Gastroesophageal sphincter (tissue), 3 donors: ENCODE measurements at regions not wholly inside any gene's neighbourhood (a gene's known extent, or its start where the extent isn't known, plus 50 kb on each side); places are given as distances from the start of the nearest gene placed in this dataset.

Experiments used
- EP300 ChIP-seq: sonication (generic); formaldehyde crosslinking; IDR thresholded peaks from one replicate; pipeline ENCODE4 v1.6.1; 2017; ENCODE audit warnings: antibody characterized with exemption, mild to moderate bottlenecking
- POLR2A ChIP-seq, 2 donors: fragments of 450-650 bp; IDR thresholded peaks; one replicate each; pipeline ENCODE4 v1.6.1; 2017; ENCODE audit warnings: antibody characterized with exemption in 2 of 2, mild to moderate bottlenecking in 2 of 2, moderate library complexity in 1 of 2
- POLR2AphosphoS5 ChIP-seq: sonication (generic); formaldehyde crosslinking; IDR thresholded peaks from one replicate; pipeline ENCODE4 v1.6.1; 2017; ENCODE audit warnings: antibody characterized with exemption
- TF ChIP-seq, protein P1 (sequence below), 4 experiments: fragments of 200-600 bp in 2 of 4; fragments of 450-650 bp in 2 of 4; sonication (generic) in 1 of 4; IDR thresholded peaks; one replicate each; pipeline ENCODE4 v1.5.1; 2017 to 2019; ENCODE audit warnings: antibody characterized with exemption in 4 of 4, mild to moderate bottlenecking in 2 of 4, moderate library complexity in 2 of 4

DNA sequence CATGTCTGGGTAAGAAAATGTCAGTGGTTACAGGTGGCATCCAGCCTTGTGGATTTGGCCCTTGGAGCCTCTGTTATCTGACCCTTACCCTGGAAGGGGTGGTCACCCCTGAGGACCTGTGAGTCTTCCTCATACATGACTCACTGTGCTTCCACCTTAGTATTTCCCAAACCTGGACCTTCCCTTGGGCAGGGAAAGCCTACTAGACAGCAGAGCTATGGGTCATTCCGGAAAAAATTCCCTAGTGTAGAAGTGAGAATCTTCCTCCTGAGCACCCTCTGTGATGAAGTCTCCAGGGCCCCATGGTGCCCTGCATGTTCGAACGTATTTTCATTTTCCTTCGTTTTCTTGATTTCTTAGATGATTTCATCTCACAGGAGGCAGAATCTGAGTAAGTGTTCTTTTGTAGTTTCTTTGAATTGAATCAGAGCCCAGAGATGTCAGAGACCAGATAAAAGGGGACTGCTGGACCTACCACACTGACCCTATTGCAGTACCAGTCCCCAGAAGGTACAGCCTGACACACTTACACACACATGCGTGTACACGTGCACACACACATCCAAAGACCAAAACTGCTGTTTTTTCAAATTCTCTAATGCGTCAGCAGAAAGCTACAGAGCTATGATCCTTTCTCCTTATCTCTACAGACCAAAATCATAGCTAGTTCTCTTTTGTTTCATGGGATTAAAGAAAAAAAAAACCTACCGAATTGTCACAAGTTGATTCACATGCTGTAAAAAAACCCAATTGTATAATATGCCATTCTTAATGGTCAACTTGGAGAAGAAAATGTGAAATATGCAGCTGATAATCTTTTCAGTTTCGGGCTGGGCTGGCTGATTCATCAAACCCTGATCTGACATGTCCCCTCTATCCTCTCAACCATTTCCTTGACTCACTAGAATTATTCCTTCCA, 50.5 kb upstream of the ARHGEF3 start:
- TF ChIP-seq, protein P1, sequence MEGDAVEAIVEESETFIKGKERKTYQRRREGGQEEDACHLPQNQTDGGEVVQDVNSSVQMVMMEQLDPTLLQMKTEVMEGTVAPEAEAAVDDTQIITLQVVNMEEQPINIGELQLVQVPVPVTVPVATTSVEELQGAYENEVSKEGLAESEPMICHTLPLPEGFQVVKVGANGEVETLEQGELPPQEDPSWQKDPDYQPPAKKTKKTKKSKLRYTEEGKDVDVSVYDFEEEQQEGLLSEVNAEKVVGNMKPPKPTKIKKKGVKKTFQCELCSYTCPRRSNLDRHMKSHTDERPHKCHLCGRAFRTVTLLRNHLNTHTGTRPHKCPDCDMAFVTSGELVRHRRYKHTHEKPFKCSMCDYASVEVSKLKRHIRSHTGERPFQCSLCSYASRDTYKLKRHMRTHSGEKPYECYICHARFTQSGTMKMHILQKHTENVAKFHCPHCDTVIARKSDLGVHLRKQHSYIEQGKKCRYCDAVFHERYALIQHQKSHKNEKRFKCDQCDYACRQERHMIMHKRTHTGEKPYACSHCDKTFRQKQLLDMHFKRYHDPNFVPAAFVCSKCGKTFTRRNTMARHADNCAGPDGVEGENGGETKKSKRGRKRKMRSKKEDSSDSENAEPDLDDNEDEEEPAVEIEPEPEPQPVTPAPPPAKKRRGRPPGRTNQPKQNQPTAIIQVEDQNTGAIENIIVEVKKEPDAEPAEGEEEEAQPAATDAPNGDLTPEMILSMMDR (IDR thresholded peaks at IDR 0.05) = no peak
- TF ChIP-seq POLR2AphosphoS5 (no peak), EP300 (no peak), POLR2A (IDR thresholded peaks at IDR 0.05) (no peak)
